DMS53 (cell line): ENCODE measurements at regions not wholly inside any gene's neighbourhood (a gene's known extent, or its start where the extent isn't known, plus 50 kb on each side); places are given as distances from the start of the nearest gene placed in this dataset.

Experiments
- DNase-seq: peaks from one replicate; lab custom pipeline; 2025; lab: John Stamatoyannopoulos, UW

DNA sequence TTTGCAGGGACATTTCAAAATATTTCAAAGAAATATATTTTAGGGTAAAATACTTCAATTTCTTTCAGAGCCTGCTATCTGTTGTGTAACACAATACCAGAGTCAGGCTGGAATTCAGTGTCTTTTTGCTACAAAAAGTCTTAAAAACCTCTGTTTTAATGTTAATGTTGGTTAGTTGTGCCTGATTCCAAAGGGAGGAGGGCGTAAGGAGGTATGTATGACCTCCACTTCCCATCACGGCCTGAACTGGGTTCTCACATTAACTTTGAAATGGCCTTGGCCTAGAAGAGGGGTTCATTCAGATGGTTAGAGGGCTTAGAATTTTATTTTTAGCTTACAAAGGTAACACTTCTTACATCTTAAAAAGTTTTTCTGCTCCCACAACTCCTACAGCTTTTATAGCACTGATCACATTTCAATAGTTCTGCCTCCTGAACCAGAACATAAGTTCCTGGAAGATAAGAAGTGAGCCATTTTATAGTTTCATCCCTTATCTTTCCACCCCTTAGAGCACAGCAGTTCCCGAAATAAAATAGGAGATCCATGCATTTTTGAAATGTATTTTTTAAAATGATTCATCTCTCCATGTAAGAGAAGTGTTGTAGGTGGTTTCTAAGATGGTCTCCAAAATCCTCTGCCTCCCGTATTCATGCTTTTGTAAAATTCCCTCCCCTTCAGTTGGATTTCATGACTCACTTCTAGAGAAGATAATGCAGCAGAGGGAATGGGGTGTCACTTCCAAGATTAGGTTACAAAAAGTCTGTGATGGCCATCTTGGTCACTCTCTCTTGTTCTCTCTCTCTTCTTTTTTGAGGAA, 543.1 kb upstream of the NECTIN3 start:
- no peak for DNase-seq

- DNase-seq, result no peak
Observed at GRCh38 chr3:110530902-110531301, 540.7 kb upstream of the NECTIN3 start.

DNA sequence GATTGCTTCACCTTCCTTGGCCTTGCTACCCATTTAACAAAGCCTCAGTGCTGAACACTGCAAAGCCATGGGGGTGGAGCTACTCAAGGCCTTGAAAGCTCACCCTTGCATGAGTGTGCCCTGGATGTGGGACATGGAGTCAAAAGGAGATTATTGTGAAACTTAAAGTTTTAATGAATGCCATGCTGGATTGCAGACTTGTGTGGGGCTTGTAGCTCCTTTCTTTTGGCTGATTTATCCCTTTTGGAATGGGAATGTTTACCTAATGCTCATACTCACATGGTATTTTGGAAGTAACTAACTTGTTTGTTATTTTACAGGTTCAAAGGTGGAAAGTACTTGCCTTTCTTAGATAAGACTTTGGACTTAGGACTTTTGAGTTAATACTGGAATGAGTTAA, 538.5 kb upstream of the NECTIN3 start:
- DNase-seq, result no peak

DNA sequence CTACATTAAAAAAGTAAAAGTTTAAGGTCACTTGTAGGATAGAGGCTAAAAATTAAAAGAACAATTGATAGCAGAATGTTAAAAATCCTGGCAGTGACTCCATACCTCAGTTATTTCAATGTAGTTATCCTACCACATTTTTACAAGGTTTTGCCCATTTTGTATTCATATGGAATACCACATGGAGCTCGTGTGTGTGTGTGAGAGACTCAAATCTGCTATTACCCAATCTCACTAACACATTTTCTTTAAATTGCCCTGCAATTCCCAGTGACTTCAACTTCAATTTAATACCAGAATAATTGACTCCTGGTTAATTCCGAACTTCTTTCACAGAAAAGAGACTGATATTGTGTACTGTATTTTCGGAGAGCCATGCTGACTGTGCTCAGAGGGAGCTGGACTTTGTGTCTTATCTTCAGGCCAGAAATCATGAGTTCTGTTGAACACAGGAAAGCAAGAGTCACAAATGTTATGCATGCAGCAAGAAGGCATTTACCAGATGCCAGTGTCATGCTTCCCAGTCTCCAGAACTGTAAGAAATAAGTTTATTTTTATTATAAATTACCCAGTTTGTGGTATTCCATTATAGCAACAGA, 529.0 kb upstream of the NECTIN3 start:
- no peak for DNase-seq

- DNase-seq, result no peak
Observed at GRCh38 chr3:110544730-110545129, 526.9 kb upstream of the NECTIN3 start.

DNA sequence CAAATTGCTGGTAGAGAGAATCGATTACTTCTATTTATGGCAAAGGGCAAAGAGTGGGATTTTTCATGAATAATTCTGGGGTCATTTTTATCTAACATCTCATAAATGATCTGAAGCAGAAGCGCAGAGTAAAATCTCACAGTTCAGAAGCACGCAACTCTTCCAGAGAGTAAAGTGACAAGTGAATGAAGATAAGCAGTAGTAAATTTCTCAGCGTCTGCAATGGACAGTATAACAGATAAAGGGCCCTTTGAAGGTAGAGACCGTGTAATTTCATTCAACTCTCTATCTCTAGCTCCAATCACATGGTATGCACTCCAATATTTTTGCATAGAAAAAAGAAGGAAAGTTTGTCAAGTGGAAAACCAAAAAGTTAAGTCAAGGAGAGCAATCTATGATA, 521.1 kb upstream of the NECTIN3 start:
- DNase-seq, result no peak

- DNase-seq, result peak; percentile 4
Observed at GRCh38 chr3:110562621-110563020, 509.0 kb upstream of the NECTIN3 start.

GRCh38 chr3:110564674-110565073, 506.9 kb upstream of the NECTIN3 start:
- DNase-seq, result no peak

DNA sequence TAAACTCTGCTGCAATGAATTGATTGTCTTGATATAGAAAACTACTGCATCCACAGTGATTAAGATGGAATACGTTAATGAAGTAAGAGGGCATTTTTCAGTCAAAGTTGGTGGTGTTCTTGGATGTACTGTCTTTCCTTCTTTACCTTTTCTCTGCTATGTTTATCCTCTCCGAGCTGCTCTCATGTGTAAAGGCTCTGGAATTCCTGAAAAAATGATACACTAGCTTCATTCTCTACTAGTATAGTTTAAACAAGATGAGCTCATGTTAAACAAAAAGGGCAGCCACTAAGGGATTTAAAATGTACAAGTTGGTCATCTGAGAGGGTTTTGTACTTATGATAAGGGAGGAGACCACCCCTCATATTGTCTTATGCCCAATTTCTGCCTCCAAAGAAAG, 504.6 kb upstream of the NECTIN3 start:
- DNase-seq, result no peak

DNA sequence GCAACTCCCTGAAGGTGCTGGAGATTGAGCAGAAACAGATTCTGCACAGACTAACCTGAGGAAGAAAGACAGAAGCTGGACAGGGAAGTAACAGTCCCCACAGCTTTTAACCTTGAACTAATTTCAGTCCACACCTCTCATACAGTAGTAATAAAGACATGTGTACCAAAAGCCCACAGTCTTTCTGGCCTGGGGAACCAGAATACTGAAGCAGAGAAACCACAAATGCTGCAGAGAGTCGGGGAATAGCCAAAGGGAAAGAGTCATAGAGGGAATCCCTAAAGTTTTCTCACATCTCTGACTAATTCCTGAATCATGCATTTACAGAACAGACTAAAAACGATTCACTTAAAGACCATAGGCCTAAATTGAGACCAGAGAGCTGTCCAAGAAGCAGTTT, 503.4 kb upstream of the NECTIN3 start:
- no peak for DNase-seq

DNA sequence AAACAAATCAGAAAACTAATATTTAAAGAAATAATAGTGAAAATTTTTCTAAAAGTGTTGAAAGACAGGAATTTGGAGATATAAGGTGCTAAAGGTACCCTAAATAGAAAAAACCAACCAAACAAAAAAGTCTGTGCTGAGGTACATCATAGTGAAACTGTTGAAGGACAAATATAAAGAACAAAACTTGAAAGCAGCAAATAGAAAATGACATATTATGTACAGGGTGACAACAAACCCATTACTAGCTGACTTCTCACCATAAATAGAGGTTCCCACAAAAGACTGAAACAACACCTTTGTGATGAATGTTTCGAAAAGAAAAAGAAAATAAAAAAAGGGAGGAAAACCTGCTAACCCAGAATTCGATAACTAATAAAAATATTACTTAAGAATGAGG, 502.5 kb upstream of the NECTIN3 start:
- DNase-seq, result no peak

GRCh38 chr3:110575702-110576101, 495.9 kb upstream of the NECTIN3 start:
- no peak for DNase-seq

- peak; percentile 37 for DNase-seq
Observed at GRCh38 chr3:110576960-110577359, 494.7 kb upstream of the NECTIN3 start.

DNA sequence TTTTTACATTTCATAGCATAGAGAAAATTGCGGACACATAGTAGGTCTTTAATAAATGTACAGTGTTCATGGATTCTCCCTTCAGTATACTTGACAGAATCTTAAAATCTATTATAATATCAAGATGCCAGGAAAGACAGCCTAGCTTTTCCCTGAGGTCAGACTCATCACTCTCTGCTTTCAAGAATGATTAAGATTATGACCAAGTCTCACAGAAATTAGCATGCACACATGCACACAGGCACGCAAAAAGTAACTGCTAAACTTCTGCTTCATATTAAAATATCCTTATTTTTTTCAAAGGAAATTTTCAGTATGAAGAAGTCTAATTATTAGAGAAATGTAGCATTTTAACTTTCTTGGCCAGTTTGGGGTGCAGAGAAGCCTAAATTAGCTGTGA, 493.8 kb upstream of the NECTIN3 start:
- no peak for DNase-seq

- DNase-seq, result no peak
Observed at GRCh38 chr3:110579840-110580550, 491.6 kb upstream of the NECTIN3 start.

DNA sequence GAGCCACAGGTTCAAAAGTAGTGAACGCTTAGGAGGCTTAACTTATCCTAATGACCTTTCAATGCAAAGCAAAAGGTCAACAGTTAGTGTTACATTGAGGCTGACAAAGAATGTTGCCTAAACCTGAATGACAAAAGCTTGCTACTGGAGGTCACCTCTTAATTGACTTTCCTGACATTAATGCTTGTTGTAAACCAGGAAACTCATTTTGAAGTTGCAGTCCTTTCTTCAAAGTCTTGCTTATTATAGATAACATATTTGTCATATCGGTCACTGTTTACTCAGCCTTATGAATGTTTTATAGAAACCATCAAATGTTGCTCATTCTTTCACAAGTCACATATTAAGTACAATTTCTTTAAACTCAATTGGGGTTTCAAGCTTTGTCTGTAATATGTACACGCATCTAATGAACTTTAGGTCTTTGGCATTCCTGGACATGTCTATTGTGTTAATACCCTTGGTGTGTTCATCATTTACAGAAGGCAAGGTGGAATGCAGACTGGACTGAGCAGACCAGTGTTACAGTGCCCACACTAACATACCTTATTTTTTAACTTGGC, 488.2 kb upstream of the NECTIN3 start:
- DNase-seq, result no peak

DNA sequence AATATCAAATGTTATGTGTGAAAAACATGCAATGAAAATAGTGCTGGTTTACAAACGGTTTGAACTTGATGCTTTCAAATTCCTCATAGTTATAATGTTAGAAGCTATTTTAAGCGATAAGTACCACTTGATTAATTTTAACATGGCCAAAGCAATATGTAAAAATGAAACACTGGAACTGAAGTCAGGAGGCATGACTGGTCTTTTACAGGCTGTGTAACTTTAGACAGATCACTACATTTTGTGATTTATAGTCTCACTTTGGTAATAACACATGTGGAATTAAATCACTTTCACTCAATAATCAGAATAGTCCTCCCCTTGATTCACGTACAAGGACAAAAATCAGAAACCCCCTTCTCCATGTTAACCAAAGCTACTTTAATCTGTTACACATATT, 482.7 kb upstream of the NECTIN3 start:
- DNase-seq, result no peak

GRCh38 chr3:110589341-110589740, 482.3 kb upstream of the NECTIN3 start:
- DNase-seq, result no peak

DNA sequence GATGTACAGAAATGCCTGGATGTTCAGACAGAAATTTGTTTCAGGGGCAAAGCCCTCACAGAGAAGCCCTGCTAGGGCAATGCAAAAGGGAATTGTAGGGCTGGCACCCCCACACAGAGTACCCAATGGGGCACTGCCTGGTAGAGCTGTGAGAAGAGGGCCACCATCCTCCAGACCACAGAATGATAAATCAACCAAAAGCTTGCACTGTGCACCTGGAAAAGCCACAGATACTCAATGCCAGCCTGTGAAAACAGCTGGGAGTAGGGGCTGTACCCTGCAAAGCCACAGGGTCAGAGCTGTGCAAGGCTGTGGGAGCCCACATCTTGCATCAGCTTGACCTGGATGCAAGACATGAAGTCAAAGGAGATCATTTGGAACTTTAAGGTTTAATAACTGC, 477.9 kb upstream of the NECTIN3 start:
- no peak for DNase-seq

- DNase-seq, result no peak
Observed at GRCh38 chr3:110598847-110599490, 472.6 kb upstream of the NECTIN3 start.

- DNase-seq, result no peak
Observed at GRCh38 chr3:110608566-110608965, 463.1 kb upstream of the NECTIN3 start.

DNA sequence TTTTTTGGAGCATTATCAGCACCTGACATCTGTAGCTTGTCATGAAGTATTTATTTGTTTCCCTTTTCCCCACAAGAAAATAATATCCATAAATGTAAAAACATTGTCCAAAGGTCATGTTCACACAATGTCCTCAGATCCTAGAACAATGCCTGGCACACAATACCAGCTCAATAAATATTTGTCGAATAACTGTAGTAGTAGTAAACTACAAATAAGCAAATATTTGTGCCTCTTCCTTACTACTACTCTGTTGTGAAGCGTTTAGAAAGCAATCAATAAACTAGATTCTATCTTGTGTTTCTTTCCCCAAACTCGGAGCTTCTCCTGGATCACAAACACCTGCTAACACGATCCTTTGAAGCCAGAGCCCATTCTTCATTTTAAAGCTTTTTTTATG, 459.6 kb upstream of the NECTIN3 start:
- DNase-seq, result peak; percentile 55
